COLO829 (cell line): ENCODE measurements at regions not wholly inside any gene's neighbourhood (a gene's known extent, or its start where the extent isn't known, plus 50 kb on each side); places are given as distances from the start of the nearest gene placed in this dataset.

Experiments
- DNase-seq: peaks from one replicate; pipeline ENCODE4 v3.0.0; 2012; ENCODE audit warnings: low spot score

- DNase-seq: no peak
These were observed 1005.9 kb upstream of the PABPC4L start for GRCh38 chr4:135207531-135207930.

GRCh38 chr4:135204311-135204710, 1002.7 kb upstream of the PABPC4L start:
- DNase-seq: no peak

- DNase-seq: no peak
These were observed 999.5 kb upstream of the PABPC4L start for GRCh38 chr4:135201081-135201480.

GRCh38 chr4:135197641-135198040, 996.1 kb upstream of the PABPC4L start:
- no peak for DNase-seq

- no peak for DNase-seq
These were observed 992.9 kb upstream of the PABPC4L start for GRCh38 chr4:135194477-135194876.

GRCh38 chr4:135192751-135193535, 991.4 kb upstream of the PABPC4L start:
- no peak for DNase-seq

GRCh38 chr4:135191596-135191995, 990.0 kb upstream of the PABPC4L start:
- no peak for DNase-seq

GRCh38 chr4:135186002-135186401, 984.4 kb upstream of the PABPC4L start:
- DNase-seq: no peak

- DNase-seq: no peak
These were observed 983.7 kb upstream of the PABPC4L start for GRCh38 chr4:135185256-135185655.

GRCh38 chr4:135184715-135185114, 983.1 kb upstream of the PABPC4L start:
- DNase-seq: no peak

GRCh38 chr4:135177321-135177720, 975.7 kb upstream of the PABPC4L start:
- no peak for DNase-seq

- DNase-seq: no peak
These were observed 965.1 kb upstream of the PABPC4L start for GRCh38 chr4:135166661-135167060.

- DNase-seq: no peak
These were observed 963.0 kb upstream of the PABPC4L start for GRCh38 chr4:135164601-135165000.

- DNase-seq: no peak
These were observed 942.9 kb upstream of the PABPC4L start for GRCh38 chr4:135144498-135144897.

GRCh38 chr4:135124196-135124595, 922.6 kb upstream of the PABPC4L start:
- no peak for DNase-seq

GRCh38 chr4:135123632-135124031, 922.0 kb upstream of the PABPC4L start:
- no peak for DNase-seq

GRCh38 chr4:135122457-135122856, 920.9 kb upstream of the PABPC4L start:
- DNase-seq: no peak

- no peak for DNase-seq
These were observed 918.6 kb upstream of the PABPC4L start for GRCh38 chr4:135120195-135120594.

GRCh38 chr4:135114079-135114478, 912.5 kb upstream of the PABPC4L start:
- no peak for DNase-seq

- DNase-seq: no peak
These were observed 896.5 kb upstream of the PABPC4L start for GRCh38 chr4:135098061-135098460.

- no peak for DNase-seq
These were observed 871.8 kb upstream of the PABPC4L start for GRCh38 chr4:135073389-135073788.

GRCh38 chr4:135072553-135072952, 871.0 kb upstream of the PABPC4L start:
- no peak for DNase-seq

GRCh38 chr4:135065366-135065765, 863.8 kb upstream of the PABPC4L start:
- DNase-seq: peak; percentile 3

- DNase-seq: no peak
These were observed 848.6 kb upstream of the PABPC4L start for GRCh38 chr4:135050086-135050717.
